ENCODE measurements at regions not wholly inside any gene's neighbourhood (a gene's known extent, or its start where the extent isn't known, plus 50 kb on each side); places are given as distances from the start of the nearest gene placed in this dataset.

- H4K8ac ChIP-seq (replicated peaks; ENCODE audit: insufficient read length, low read depth, low read length): no peak overlapping the region
- H3T11ph ChIP-seq (ENCODE audit: low read length): no peak overlapping the region
- no peak for DNase-seq
- no peak overlapping the region for H2BK15ac ChIP-seq (ENCODE audit: low read depth, low read length)
- Mint-ChIP-seq H3K36me3 (ENCODE audit: insufficient read depth in 1 of 3, low read depth in 3 of 3) (no peaks in the 10 kb centered on the region; a peak in 1 of 7 replicates), H3K4me3 (no peak overlapping the region), H3K4me1 (peaks cover 6 to 11% of the 10 kb centered on the region in 2 experiments), H3K27me3 (ENCODE audit: low read depth) (no peaks in the 10 kb centered on the region), H3K9me3 (no peaks in the 10 kb centered on the region), H3K27ac (no peak overlapping the region)
- H4K91ac ChIP-seq (ENCODE audit: insufficient read length, low read depth, low read length): no peak overlapping the region
- no peaks in the 10 kb centered on the region for H3K27me3 ChIP-seq (ENCODE audit: insufficient read depth, low read length)
- H3K14ac ChIP-seq (ENCODE audit: insufficient read depth, low read length): no peak overlapping the region
- H4K20me1 ChIP-seq (ENCODE audit: control insufficient read depth, insufficient read depth, insufficient read length): no peaks in the 10 kb centered on the region
- no peak overlapping the region for H2BK12ac ChIP-seq (ENCODE audit: insufficient read length, low read depth, low read length)
- H3K79me1 ChIP-seq (ENCODE audit: insufficient read depth, low read depth, low read length, poor library complexity, severe bottlenecking): no peaks in the 10 kb centered on the region
- H3K79me2 ChIP-seq (ENCODE audit: insufficient read depth, low read length): no peaks in the 10 kb centered on the region
- no peak overlapping the region for H2AFZ ChIP-seq (ENCODE audit: low read length)
- no peaks in the 10 kb centered on the region for H3K9me3 ChIP-seq (ENCODE audit: control insufficient read depth, low read depth, low read length)
- no peak overlapping the region for H3K56ac ChIP-seq (ENCODE audit: insufficient read length, low read depth, low read length)
- no peak overlapping the region for H4K5ac ChIP-seq (ENCODE audit: insufficient read length, low read depth, low read length)
- no peak overlapping the region for H3K4me2 ChIP-seq (ENCODE audit: insufficient read depth, insufficient read length, low read length)
- H3K23ac ChIP-seq (ENCODE audit: insufficient read length, low read depth, low read length): no peak overlapping the region
- H3K23me2 ChIP-seq (ENCODE audit: insufficient read length, low read depth, low read length, poor library complexity, severe bottlenecking): no peaks in the 10 kb centered on the region
- H2AK5ac ChIP-seq (ENCODE audit: insufficient read length, low read length): no peak overlapping the region
- no peak overlapping the region for H2BK20ac ChIP-seq (ENCODE audit: low read depth, low read length, poor library complexity, severe bottlenecking)
- no peak overlapping the region for H3K4ac ChIP-seq (ENCODE audit: low read depth, low read length)
- no peak overlapping the region for H2BK5ac ChIP-seq (ENCODE audit: insufficient read length, low read length)
- no peak overlapping the region for H3K9ac ChIP-seq (ENCODE audit: extremely low read depth, insufficient read length, low read length)
- H3K18ac ChIP-seq (ENCODE audit: insufficient read length, low read depth, low read length): no peak overlapping the region
- H2BK120ac ChIP-seq (ENCODE audit: low read depth, low read length, poor library complexity, severe bottlenecking): no peak overlapping the region
- no peak overlapping the region for H3K27ac ChIP-seq (ENCODE audit: insufficient read length, low read depth, low read length)
- WGBS (ENCODE audit: extremely low coverage, insufficient read length, low lambda C conversion rate): no CpG with 5 or more reads among the region's 1 CpG
- H3K4me1 ChIP-seq (ENCODE audit: insufficient read depth, low read length): no peaks in the 10 kb centered on the region
- TF ChIP-seq CTCF (conservative IDR thresholded peaks at IDR 0.05): no peak
These were observed 533.8 kb downstream of the FBXO15 start for GRCh38 chr18:73613706-73614340.

Data from H9 (cell line).